ENCODE measurements at regions not wholly inside any gene's neighbourhood (a gene's known extent, or its start where the extent isn't known, plus 50 kb on each side); places are given as distances from the start of the nearest gene placed in this dataset.

DNA sequence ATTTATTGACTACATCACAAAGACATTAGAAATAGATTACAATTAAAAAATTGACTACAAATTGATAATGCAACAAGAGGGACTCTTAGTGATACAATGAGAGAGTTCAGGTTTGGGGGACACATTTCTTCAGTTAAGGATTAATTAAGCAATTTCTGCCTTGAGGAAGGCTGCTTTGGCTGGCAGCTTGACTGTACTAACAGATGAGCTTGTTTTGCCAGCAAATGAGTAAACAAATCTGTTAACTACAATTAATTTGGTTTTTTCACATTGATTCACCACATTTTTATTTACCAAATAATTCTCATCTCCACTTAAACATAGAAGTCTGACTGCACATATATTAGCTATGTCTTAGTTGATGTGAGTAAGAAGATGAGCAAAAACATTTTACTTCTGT, 183.6 kb upstream of the ZNF385D start:
- Histone ChIP-seq H3K27me3 (replicated peaks; ENCODE audit: control insufficient read depth, insufficient read depth, low read length) (no peaks in the 10 kb centered on the region), H3K9me3 (no peaks in the 10 kb centered on the region), H3K4me1 (no peaks in the 10 kb centered on the region), H3K4me3 (ENCODE audit: low read depth, low read length) (no peak overlapping the region), H3K36me3 (ENCODE audit: control insufficient read depth, insufficient read depth, low read length) (no peaks in the 10 kb centered on the region)
- ChIA-PET CTCF (no interaction called here), POLR2A (no interaction called here)
- no peak for DNase-seq
- TF ChIP-seq, protein P1, sequence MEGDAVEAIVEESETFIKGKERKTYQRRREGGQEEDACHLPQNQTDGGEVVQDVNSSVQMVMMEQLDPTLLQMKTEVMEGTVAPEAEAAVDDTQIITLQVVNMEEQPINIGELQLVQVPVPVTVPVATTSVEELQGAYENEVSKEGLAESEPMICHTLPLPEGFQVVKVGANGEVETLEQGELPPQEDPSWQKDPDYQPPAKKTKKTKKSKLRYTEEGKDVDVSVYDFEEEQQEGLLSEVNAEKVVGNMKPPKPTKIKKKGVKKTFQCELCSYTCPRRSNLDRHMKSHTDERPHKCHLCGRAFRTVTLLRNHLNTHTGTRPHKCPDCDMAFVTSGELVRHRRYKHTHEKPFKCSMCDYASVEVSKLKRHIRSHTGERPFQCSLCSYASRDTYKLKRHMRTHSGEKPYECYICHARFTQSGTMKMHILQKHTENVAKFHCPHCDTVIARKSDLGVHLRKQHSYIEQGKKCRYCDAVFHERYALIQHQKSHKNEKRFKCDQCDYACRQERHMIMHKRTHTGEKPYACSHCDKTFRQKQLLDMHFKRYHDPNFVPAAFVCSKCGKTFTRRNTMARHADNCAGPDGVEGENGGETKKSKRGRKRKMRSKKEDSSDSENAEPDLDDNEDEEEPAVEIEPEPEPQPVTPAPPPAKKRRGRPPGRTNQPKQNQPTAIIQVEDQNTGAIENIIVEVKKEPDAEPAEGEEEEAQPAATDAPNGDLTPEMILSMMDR (IDR thresholded peaks at IDR 0.05; ENCODE audit: insufficient read depth in 1 of 2, low read depth in 1 of 2, low read length in 1 of 2, severe bottlenecking in 1 of 2, unreplicated experiment in 1 of 2), result no peak
- no TSS peak for BruUV-seq (replicated peaks)
- Mint-ChIP-seq H3K27ac (ENCODE audit: unreplicated experiment) (no peak overlapping the region), H3K27me3 (ENCODE audit: insufficient read depth, unreplicated experiment) (peaks cover 3% of the 10 kb centered on the region), H3K4me1 (ENCODE audit: low read depth, unreplicated experiment) (no peaks in the 10 kb centered on the region), H3K9me3 (ENCODE audit: unreplicated experiment) (no peaks in the 10 kb centered on the region), H3K36me3 (ENCODE audit: insufficient read depth, unreplicated experiment) (no peaks in the 10 kb centered on the region), H3K4me3 (ENCODE audit: unreplicated experiment) (no peak overlapping the region)
- intact Hi-C loops (cut with micrococcal nuclease; ENCODE audit: unreplicated experiment), result no loop called here

DNA sequence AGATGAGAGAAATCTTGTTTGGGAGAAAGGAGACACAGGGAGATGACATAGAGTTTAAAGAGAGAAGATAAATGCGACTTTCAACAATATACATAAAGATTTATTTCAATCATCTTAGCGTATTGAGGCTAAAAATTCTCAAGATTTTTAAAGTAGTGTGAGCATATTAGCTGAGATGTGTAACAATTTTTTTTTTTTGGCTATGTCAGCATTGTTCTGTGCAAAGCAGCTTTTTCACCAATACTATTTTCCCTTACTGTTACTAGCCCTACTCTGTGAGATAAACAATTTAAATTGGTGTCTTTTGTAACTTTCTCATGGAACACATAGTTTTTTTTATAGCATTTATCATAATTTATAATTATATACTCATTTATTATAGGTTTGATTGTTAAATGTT, 185.2 kb upstream of the ZNF385D start:
- intact Hi-C loops (cut with micrococcal nuclease; ENCODE audit: unreplicated experiment), result no loop called here
- H3K9me3 ChIP-seq, result no peaks in the 10 kb centered on the region
- H3K4me1 ChIP-seq, result no peaks in the 10 kb centered on the region
- no peak for DNase-seq
- no peaks in the 10 kb centered on the region for H3K36me3 ChIP-seq (ENCODE audit: control insufficient read depth, insufficient read depth, low read length)
- no peaks in the 10 kb centered on the region for H3K27me3 ChIP-seq (replicated peaks; ENCODE audit: control insufficient read depth, insufficient read depth, low read length)
- TF ChIP-seq, protein P1 (IDR thresholded peaks at IDR 0.05; ENCODE audit: insufficient read depth in 1 of 2, low read depth in 1 of 2, low read length in 1 of 2, severe bottlenecking in 1 of 2, unreplicated experiment in 1 of 2), result no peak
- peaks cover 3% of the 10 kb centered on the region for H3K27me3 Mint-ChIP-seq (ENCODE audit: insufficient read depth, unreplicated experiment)
- CTCF ChIA-PET, result no interaction called here
- no peaks in the 10 kb centered on the region for H3K36me3 Mint-ChIP-seq (ENCODE audit: insufficient read depth, unreplicated experiment)
- POLR2A ChIA-PET, result no interaction called here
- no TSS peak for BruUV-seq (replicated peaks)
- H3K4me3 Mint-ChIP-seq (ENCODE audit: unreplicated experiment), result no peak overlapping the region
- no peak overlapping the region for H3K27ac Mint-ChIP-seq (ENCODE audit: unreplicated experiment)
- H3K4me1 Mint-ChIP-seq (ENCODE audit: low read depth, unreplicated experiment), result no peaks in the 10 kb centered on the region
- H3K9me3 Mint-ChIP-seq (ENCODE audit: unreplicated experiment), result no peaks in the 10 kb centered on the region
- H3K4me3 ChIP-seq (ENCODE audit: low read depth, low read length), result no peak overlapping the region

DNA sequence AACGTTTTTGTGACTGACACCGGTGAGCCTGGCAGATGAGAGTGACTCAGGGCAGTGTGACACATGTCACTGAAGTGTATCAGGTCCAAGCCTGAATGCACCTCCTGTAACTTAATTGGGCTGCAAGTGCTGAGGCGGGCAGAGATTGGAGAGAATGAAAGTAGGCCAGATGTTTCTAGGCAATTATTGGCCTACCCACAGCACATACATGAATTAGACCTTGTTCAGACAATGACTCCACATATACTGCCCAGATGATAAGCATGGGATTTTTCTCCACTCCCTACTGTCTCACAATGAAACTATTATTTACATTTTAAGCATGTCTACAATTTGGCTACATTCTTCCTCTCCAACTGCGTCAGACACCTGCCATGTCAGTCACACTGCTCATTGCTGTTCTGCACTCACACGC, 187.3 kb upstream of the ZNF385D start:
- Histone ChIP-seq H3K9me3 (no peaks in the 10 kb centered on the region), H3K27me3 (replicated peaks; ENCODE audit: control insufficient read depth, insufficient read depth, low read length) (no peaks in the 10 kb centered on the region), H3K36me3 (ENCODE audit: control insufficient read depth, insufficient read depth, low read length) (no peaks in the 10 kb centered on the region), H3K4me1 (no peaks in the 10 kb centered on the region), H3K4me3 (ENCODE audit: low read depth, low read length) (no peak overlapping the region)
- DNase-seq, result no peak
- Mint-ChIP-seq H3K27me3 (ENCODE audit: insufficient read depth, unreplicated experiment) (peaks cover 3% of the 10 kb centered on the region), H3K9me3 (ENCODE audit: unreplicated experiment) (no peaks in the 10 kb centered on the region), H3K4me3 (ENCODE audit: unreplicated experiment) (no peak overlapping the region), H3K4me1 (ENCODE audit: low read depth, unreplicated experiment) (no peaks in the 10 kb centered on the region), H3K36me3 (ENCODE audit: insufficient read depth, unreplicated experiment) (no peaks in the 10 kb centered on the region), H3K27ac (ENCODE audit: unreplicated experiment) (no peak overlapping the region)
- ChIA-PET CTCF (no interaction called here), POLR2A (no interaction called here)
- TF ChIP-seq, protein P1 (IDR thresholded peaks at IDR 0.05; ENCODE audit: insufficient read depth in 1 of 2, low read depth in 1 of 2, low read length in 1 of 2, severe bottlenecking in 1 of 2, unreplicated experiment in 1 of 2), result no peak
- no TSS peak for BruUV-seq (replicated peaks)
- intact Hi-C loops (cut with micrococcal nuclease; ENCODE audit: unreplicated experiment), result no loop called here

Data from Caco-2 (cell line).